Nephron progenitor cell (in vitro differentiated cells): ENCODE measurements at regions not wholly inside any gene's neighbourhood (a gene's known extent, or its start where the extent isn't known, plus 50 kb on each side); places are given as distances from the start of the nearest gene placed in this dataset.

ENCODE experiments used
- DNase-seq: peaks from one replicate; pipeline ENCODE4 v3.0.0; 2021
- H3K27ac Mint-ChIP-seq: 2 replicates; pipeline ENCODE4 v1.8.0; 2021; ENCODE audit warnings: mild to moderate bottlenecking, moderate library complexity, mixed read lengths
- H3K27me3 Mint-ChIP-seq: 2 replicates; pipeline ENCODE4 v1.8.0; 2021; ENCODE audit warnings: mild to moderate bottlenecking, low read depth, mixed read lengths; ENCODE audit not compliant: poor library complexity
- H3K36me3 Mint-ChIP-seq: 2 replicates; pipeline ENCODE4 v1.8.0; 2021; ENCODE audit warnings: low read depth, mixed read lengths
- H3K4me1 Mint-ChIP-seq: 2 replicates; pipeline ENCODE4 v1.8.0; 2021; ENCODE audit warnings: mixed read lengths
- H3K4me3 Mint-ChIP-seq: 2 replicates; pipeline ENCODE4 v1.8.0; 2021; ENCODE audit warnings: mild to moderate bottlenecking, moderate library complexity, mixed read lengths
- H3K9me3 Mint-ChIP-seq: 2 replicates; pipeline ENCODE4 v1.8.0; 2021; ENCODE audit warnings: mild to moderate bottlenecking, moderate library complexity, mixed read lengths
- CTCF ChIP-seq: fragments of 200-600 bp; sonication (generic); IDR thresholded peaks from 2 replicates; pipeline ENCODE4 v1.5.0; 2021; ENCODE audit warnings: antibody characterized with exemption

DNA sequence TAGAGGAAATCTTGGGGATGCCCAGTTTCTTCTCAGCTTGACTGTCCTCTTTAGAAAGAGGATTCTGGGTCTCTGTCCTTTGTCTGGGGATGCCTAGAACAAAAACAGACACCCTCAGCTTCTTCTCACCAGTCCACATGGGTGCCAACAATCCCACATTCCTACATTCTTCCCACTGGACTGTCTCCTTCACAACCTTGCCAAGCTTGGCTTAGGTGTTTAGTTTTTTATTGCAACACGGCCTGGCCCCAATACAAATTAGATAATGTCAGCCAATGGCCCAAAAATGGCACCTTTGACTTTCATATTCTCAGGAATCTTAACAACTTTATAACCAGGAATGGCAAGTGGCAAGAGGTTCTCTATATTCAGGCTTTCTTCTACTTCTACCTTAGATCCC lies 273.0 kb downstream of the RNF152 start:
- no peak for TF ChIP-seq CTCF
- no peak for DNase-seq
- H3K27ac Mint-ChIP-seq = no peak overlapping the region
- peaks cover 7% of the 10 kb centered on the region for H3K27me3 Mint-ChIP-seq
- no peaks in the 10 kb centered on the region for H3K4me1 Mint-ChIP-seq
- H3K9me3 Mint-ChIP-seq = peaks cover 46% of the 10 kb centered on the region
- H3K4me3 Mint-ChIP-seq = no peak overlapping the region
- peaks cover 10% of the 10 kb centered on the region for H3K36me3 Mint-ChIP-seq

- H3K9me3 Mint-ChIP-seq = peaks cover 36% of the 10 kb centered on the region
- peaks cover 4% of the 10 kb centered on the region for H3K27me3 Mint-ChIP-seq
- no peak for DNase-seq
- no peak for TF ChIP-seq CTCF
- H3K27ac Mint-ChIP-seq = peak overlapping the region; percentile 37
- peaks cover 4% of the 10 kb centered on the region for H3K36me3 Mint-ChIP-seq
- H3K4me1 Mint-ChIP-seq = no peaks in the 10 kb centered on the region
- no peak overlapping the region for H3K4me3 Mint-ChIP-seq
Measured at GRCh38 chr18:61618816-61619215, 274.0 kb downstream of the RNF152 start.

DNA sequence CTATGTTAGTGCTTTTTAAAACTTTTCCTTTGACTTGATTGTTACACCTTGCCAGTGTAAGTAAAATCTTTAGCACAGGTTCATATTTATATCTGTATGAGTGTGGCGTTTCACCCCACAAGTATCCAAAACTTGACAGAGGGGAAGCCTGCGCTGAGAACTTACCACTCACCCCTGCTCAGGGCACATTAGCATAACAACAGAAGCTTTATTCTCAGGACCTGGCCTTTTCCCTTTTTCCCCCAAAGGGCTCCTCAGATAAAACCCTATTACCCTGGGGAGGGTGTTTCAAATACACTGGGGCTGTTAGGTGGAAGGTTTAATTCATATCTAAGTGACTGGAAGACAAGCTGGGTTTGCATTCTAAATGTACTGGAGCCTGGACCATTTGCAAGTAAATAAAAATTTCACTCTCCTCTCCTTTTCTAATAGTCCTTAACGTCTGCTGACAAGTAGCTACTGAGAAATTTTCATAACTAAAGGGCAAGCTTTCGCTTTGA lies 276.6 kb downstream of the RNF152 start:
- no peak for TF ChIP-seq CTCF
- no peak overlapping the region for H3K4me3 Mint-ChIP-seq
- peaks cover 4% of the 10 kb centered on the region for H3K36me3 Mint-ChIP-seq

DNA sequence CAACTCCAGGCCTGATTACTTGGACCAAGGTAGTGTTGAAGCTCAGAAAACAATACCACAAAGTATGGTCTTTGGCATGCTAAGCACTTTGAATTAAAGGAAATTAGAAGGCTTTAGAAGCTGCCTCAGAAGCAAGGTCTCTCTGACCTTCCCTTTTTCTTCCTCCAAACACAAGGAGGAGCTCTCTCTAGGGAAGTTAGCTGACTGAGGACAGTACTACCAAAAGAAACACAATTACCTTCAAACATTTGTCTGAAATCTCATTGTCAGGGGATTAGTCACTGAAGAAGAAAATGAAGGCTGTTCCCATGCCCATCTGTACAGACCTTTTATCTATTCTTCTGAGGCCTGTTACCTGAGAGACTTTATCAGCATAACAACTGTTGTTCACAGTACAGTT lies 279.3 kb downstream of the CDH20 start:
- TF ChIP-seq CTCF = no peak
- no peak overlapping the region for H3K4me3 Mint-ChIP-seq
- H3K4me1 Mint-ChIP-seq = no peaks in the 10 kb centered on the region
- peaks cover 35% of the 10 kb centered on the region for H3K9me3 Mint-ChIP-seq
- no peaks in the 10 kb centered on the region for H3K36me3 Mint-ChIP-seq
- no peak overlapping the region for H3K27ac Mint-ChIP-seq
- DNase-seq = no peak
- H3K27me3 Mint-ChIP-seq = peaks cover 27% of the 10 kb centered on the region

More for the DNA sequence above, 276.6 kb downstream of the RNF152 start:
- Mint-ChIP-seq H3K27me3 (peaks cover 13% of the 10 kb centered on the region), H3K9me3 (peaks cover 36% of the 10 kb centered on the region), H3K27ac (no peak overlapping the region), H3K4me1 (no peaks in the 10 kb centered on the region)
- DNase-seq = no peak

GRCh38 chr18:61609131-61609530 lies 275.9 kb downstream of the CDH20 start:
- DNase-seq = no peak
- Mint-ChIP-seq H3K36me3 (no peaks in the 10 kb centered on the region), H3K27ac (no peak overlapping the region), H3K4me1 (peaks cover 22% of the 10 kb centered on the region), H3K27me3 (peaks cover 61% of the 10 kb centered on the region), H3K4me3 (no peak overlapping the region), H3K9me3 (peaks cover 35% of the 10 kb centered on the region)
- no peak for TF ChIP-seq CTCF

DNA sequence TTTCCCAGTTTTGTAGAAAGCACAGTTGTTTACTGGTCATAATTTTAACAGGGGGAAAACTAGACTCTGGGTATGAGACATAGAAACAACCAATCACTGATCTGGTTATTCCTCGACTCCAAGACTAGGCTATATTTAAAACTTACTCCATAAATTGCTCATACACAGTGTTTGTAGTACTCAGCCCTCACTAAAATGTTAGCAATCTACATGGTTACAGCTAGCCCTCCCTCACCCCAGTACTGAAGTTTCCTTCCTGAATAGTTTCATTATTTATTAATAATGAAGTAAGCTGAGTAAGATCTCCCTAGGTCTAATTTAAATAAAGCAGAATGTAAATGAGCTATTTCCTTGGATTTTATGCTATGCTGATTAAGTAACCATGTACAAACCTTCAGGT lies 275.1 kb downstream of the CDH20 start:
- no peak overlapping the region for H3K27ac Mint-ChIP-seq
- no peak overlapping the region for H3K4me3 Mint-ChIP-seq
- H3K9me3 Mint-ChIP-seq = peaks cover 31% of the 10 kb centered on the region
- H3K36me3 Mint-ChIP-seq = no peaks in the 10 kb centered on the region
- H3K4me1 Mint-ChIP-seq = peaks cover 22% of the 10 kb centered on the region
- H3K27me3 Mint-ChIP-seq = peaks cover 65% of the 10 kb centered on the region
- no peak for TF ChIP-seq CTCF
- no peak for DNase-seq
